H9 (cell line): ENCODE measurements at regions not wholly inside any gene's neighbourhood (a gene's known extent, or its start where the extent isn't known, plus 50 kb on each side); places are given as distances from the start of the nearest gene placed in this dataset.

Experiments
- DNase-seq: peaks from one replicate; pipeline ENCODE4 v3.0.0-alpha.2; 2017
- H2AFZ ChIP-seq: one replicate; pipeline ENCODE4 v1.6.1; 2013; ENCODE audit warnings: mild to moderate bottlenecking, low read length, control low read depth, moderate library complexity
- H2AK5ac ChIP-seq: 2 replicates; pipeline ENCODE4 v1.6.1; 2013; ENCODE audit warnings: low read length, control low read depth, mixed read lengths; ENCODE audit not compliant: insufficient read length
- H2BK120ac ChIP-seq: one replicate; pipeline ENCODE4 v1.6.1; 2013; ENCODE audit warnings: low read depth, mild to moderate bottlenecking, low read length, control low read depth, inconsistent platforms; ENCODE audit not compliant: poor library complexity, severe bottlenecking
- H2BK12ac ChIP-seq: 2 replicates; pipeline ENCODE4 v1.6.1; 2013; ENCODE audit warnings: low read length, control low read depth, mixed read lengths, low read depth; ENCODE audit not compliant: insufficient read length
- H2BK15ac ChIP-seq: 2 replicates; pipeline ENCODE4 v1.6.1; 2013; ENCODE audit warnings: low read depth, low read length, control low read depth
- H2BK20ac ChIP-seq: one replicate; pipeline ENCODE4 v1.6.1; 2013; ENCODE audit warnings: low read depth, mild to moderate bottlenecking, low read length, control low read depth, inconsistent platforms; ENCODE audit not compliant: poor library complexity, severe bottlenecking
- H2BK5ac ChIP-seq: 2 replicates; pipeline ENCODE4 v1.6.1; 2013; ENCODE audit warnings: low read length, control low read depth, mixed read lengths; ENCODE audit not compliant: insufficient read length
- H3K14ac ChIP-seq: 2 replicates; pipeline ENCODE4 v1.6.1; 2013; ENCODE audit warnings: low read length, control low read depth; ENCODE audit not compliant: insufficient read depth
- H3K18ac ChIP-seq: 2 replicates; pipeline ENCODE4 v1.6.1; 2013; ENCODE audit warnings: low read depth, mild to moderate bottlenecking, mixed read lengths, low read length, control low read depth; ENCODE audit not compliant: insufficient read length
- H3K23ac ChIP-seq: 2 replicates; pipeline ENCODE4 v1.6.1; 2013; ENCODE audit warnings: low read length, control low read depth, mixed read lengths, low read depth; ENCODE audit not compliant: insufficient read length
- H3K23me2 ChIP-seq: 2 replicates; pipeline ENCODE4 v1.6.1; 2013; ENCODE audit warnings: low read depth, mild to moderate bottlenecking, mixed read lengths, low read length, control low read depth; ENCODE audit not compliant: insufficient read length, poor library complexity, severe bottlenecking
- H3K27ac ChIP-seq: 2 replicates; pipeline ENCODE4 v1.5.1; 2013; ENCODE audit warnings: low read length, control low read depth, mixed read lengths, low read depth; ENCODE audit not compliant: insufficient read length
- H3K27me3 ChIP-seq: 2 replicates; pipeline ENCODE4 v1.6.1; 2013; ENCODE audit warnings: low read length, control low read depth, inconsistent platforms; ENCODE audit not compliant: insufficient read depth
- H3K4ac ChIP-seq: 2 replicates; pipeline ENCODE4 v1.6.1; 2013; ENCODE audit warnings: low read depth, mild to moderate bottlenecking, control low read depth, inconsistent platforms, low read length, moderate library complexity
- H3K4me1 ChIP-seq: 2 replicates; pipeline ENCODE4 v1.6.1; 2013; ENCODE audit warnings: low read length, control low read depth, inconsistent platforms; ENCODE audit not compliant: insufficient read depth
- H3K4me2 ChIP-seq: 2 replicates; pipeline ENCODE4 v1.6.1; 2013; ENCODE audit warnings: low read length, control low read depth, mixed read lengths; ENCODE audit not compliant: insufficient read length, insufficient read depth
- H3K56ac ChIP-seq: 2 replicates; pipeline ENCODE4 v1.6.1; 2013; ENCODE audit warnings: low read depth, mild to moderate bottlenecking, mixed read lengths, low read length, control low read depth; ENCODE audit not compliant: insufficient read length
- H3K79me1 ChIP-seq: 2 replicates; pipeline ENCODE4 v1.6.1; 2013; ENCODE audit warnings: low read depth, mild to moderate bottlenecking, moderate library complexity, low read length, control low read depth, inconsistent platforms; ENCODE audit not compliant: insufficient read depth, poor library complexity, severe bottlenecking
- H3K79me2 ChIP-seq: 2 replicates; pipeline ENCODE4 v1.6.1; 2013; ENCODE audit warnings: low read length, control low read depth, inconsistent platforms; ENCODE audit not compliant: insufficient read depth
- H3K9ac ChIP-seq: 2 replicates; pipeline ENCODE4 v1.6.1; 2013; ENCODE audit warnings: low read length, control low read depth, mixed read lengths; ENCODE audit not compliant: insufficient read length; ENCODE audit errors: extremely low read depth
- H3K9me3 ChIP-seq: one replicate; pipeline ENCODE4 v1.6.1; 2013; ENCODE audit warnings: low read depth, low read length, inconsistent platforms; ENCODE audit not compliant: control insufficient read depth
- H3T11ph ChIP-seq: one replicate; pipeline ENCODE4 v1.6.1; 2013; ENCODE audit warnings: mild to moderate bottlenecking, low read length, control low read depth, inconsistent platforms
- H4K20me1 ChIP-seq: one replicate; pipeline ENCODE4 v1.6.1; 2013; ENCODE audit not compliant: control insufficient read depth, insufficient read length, insufficient read depth
- H4K5ac ChIP-seq: 2 replicates; pipeline ENCODE4 v1.6.1; 2013; ENCODE audit warnings: low read depth, mild to moderate bottlenecking, mixed read lengths, low read length, control low read depth; ENCODE audit not compliant: insufficient read length
- H4K8ac ChIP-seq: replicated peaks from 2 replicates; pipeline ENCODE4 v1.6.1; 2013; ENCODE audit warnings: low read length, control low read depth, mixed read lengths, low read depth; ENCODE audit not compliant: insufficient read length
- H4K91ac ChIP-seq: 2 replicates; pipeline ENCODE4 v1.6.1; 2013; ENCODE audit warnings: low read depth, mild to moderate bottlenecking, moderate library complexity, mixed read lengths, low read length, control low read depth; ENCODE audit not compliant: insufficient read length
- H3K27ac Mint-ChIP-seq, 3 experiments: 2 replicates in 2 of 3; 3 replicates in 1 of 3; pipeline ENCODE4 v1.8.0; 2020 to 2021; ENCODE audit warnings: mixed read lengths in 3 of 3, mild to moderate bottlenecking in 1 of 3, moderate library complexity in 1 of 3
- H3K27me3 Mint-ChIP-seq: 2 replicates; pipeline ENCODE4 v1.8.0; 2021; ENCODE audit warnings: low read depth, mild to moderate bottlenecking, moderate library complexity, mixed read lengths
- H3K36me3 Mint-ChIP-seq, 3 experiments: 2 replicates in 2 of 3; 3 replicates in 1 of 3; pipeline ENCODE4 v1.8.0; 2020 to 2021; ENCODE audit warnings: low read depth in 3 of 3, mixed read lengths in 3 of 3; ENCODE audit not compliant: insufficient read depth in 1 of 3
- H3K4me1 Mint-ChIP-seq, 2 experiments: 2 replicates each; pipeline ENCODE4 v1.8.0; 2020; ENCODE audit warnings: mixed read lengths in 2 of 2
- H3K4me3 Mint-ChIP-seq, 2 experiments: 2 replicates in 1 of 2; 3 replicates in 1 of 2; pipeline ENCODE4 v1.8.0; 2020 to 2021; ENCODE audit warnings: mild to moderate bottlenecking in 2 of 2, mixed read lengths in 2 of 2, moderate library complexity in 1 of 2
- H3K9me3 Mint-ChIP-seq, 2 experiments: 2 replicates in 1 of 2; 3 replicates in 1 of 2; pipeline ENCODE4 v1.8.0; 2020; ENCODE audit warnings: mild to moderate bottlenecking in 2 of 2, mixed read lengths in 2 of 2, moderate library complexity in 1 of 2
- CTCF ChIP-seq: fragments of 200-600 bp; sonication (generic); conservative IDR thresholded peaks from 3 replicates; pipeline ENCODE4 v1.8.0; 2021; ENCODE audit warnings: antibody characterized with exemption, mild to moderate bottlenecking

- Histone ChIP-seq H3T11ph (no peak overlapping the region), H3K4me1 (no peaks in the 10 kb centered on the region), H4K8ac (no peak overlapping the region), H2BK15ac (no peak overlapping the region), H2AFZ (no peak overlapping the region), H3K56ac (no peak overlapping the region), H3K4ac (no peak overlapping the region), H3K23me2 (no peaks in the 10 kb centered on the region), H3K27ac (no peak overlapping the region), H3K79me1 (no peaks in the 10 kb centered on the region), H2BK20ac (no peak overlapping the region), H2AK5ac (no peak overlapping the region), H2BK5ac (no peak overlapping the region), H3K23ac (no peak overlapping the region), H3K18ac (no peak overlapping the region), H3K9me3 (no peaks in the 10 kb centered on the region), H4K20me1 (no peaks in the 10 kb centered on the region), H4K91ac (no peak overlapping the region), H2BK120ac (no peak overlapping the region), H3K79me2 (no peaks in the 10 kb centered on the region), H3K27me3 (no peaks in the 10 kb centered on the region), H3K9ac (no peak overlapping the region), H3K4me2 (no peak overlapping the region), H2BK12ac (no peak overlapping the region), H4K5ac (no peak overlapping the region), H3K14ac (no peak overlapping the region)
- no peak for TF ChIP-seq CTCF
- Mint-ChIP-seq H3K27me3 (no peaks in the 10 kb centered on the region), H3K4me3 (no peak overlapping the region), H3K9me3 (no peaks in the 10 kb centered on the region), H3K36me3 (no peaks in the 10 kb centered on the region), H3K27ac (no peak overlapping the region), H3K4me1 (no peaks in the 10 kb centered on the region)
- no peak for DNase-seq
Observed at GRCh38 chr2:59711121-59711520, 842.3 kb downstream of the BCL11A start.
